Chondrocyte (in vitro differentiated cells): ENCODE measurements at regions not wholly inside any gene's neighbourhood (a gene's known extent, or its start where the extent isn't known, plus 50 kb on each side); places are given as distances from the start of the nearest gene placed in this dataset.
"Not testable (repeated sequence)": the region's sequence is repeated elsewhere in the genome, so short reads cannot be mapped to it uniquely, and the experiment has no call there.

Source experiments
- DNase-seq: peaks from one replicate; pipeline ENCODE4 v3.0.0; 2021; ENCODE audit warnings: mixed read lengths, low spot score
- H3K27ac Mint-ChIP-seq: one replicate; pipeline ENCODE4 v1.8.0; 2021; ENCODE audit warnings: mild to moderate bottlenecking, moderate library complexity, mixed read lengths; ENCODE audit not compliant: unreplicated experiment
- H3K27me3 Mint-ChIP-seq: 2 replicates; pipeline ENCODE4 v1.8.0; 2021; ENCODE audit warnings: low read depth, mixed read lengths
- H3K36me3 Mint-ChIP-seq: 2 replicates; pipeline ENCODE4 v1.8.0; 2021; ENCODE audit warnings: low read depth, mixed read lengths
- H3K4me1 Mint-ChIP-seq: 2 replicates; pipeline ENCODE4 v1.8.0; 2021; ENCODE audit warnings: low read depth, mild to moderate bottlenecking, mixed read lengths
- H3K4me3 Mint-ChIP-seq: one replicate; pipeline ENCODE4 v1.8.0; 2021; ENCODE audit warnings: mild to moderate bottlenecking, moderate library complexity, mixed read lengths; ENCODE audit not compliant: unreplicated experiment
- H3K9me3 Mint-ChIP-seq: 2 replicates; pipeline ENCODE4 v1.8.0; 2021; ENCODE audit warnings: low read depth, mixed read lengths

GRCh38 chr2:91658336-91658735, 2966.9 kb downstream of the RPIA start:
- not testable (repeated sequence) for DNase-seq, H3K27me3 Mint-ChIP-seq, H3K4me1 Mint-ChIP-seq, H3K36me3 Mint-ChIP-seq, H3K27ac Mint-ChIP-seq, H3K9me3 Mint-ChIP-seq, H3K4me3 Mint-ChIP-seq

- H3K27ac Mint-ChIP-seq, DNase-seq, H3K36me3 Mint-ChIP-seq, H3K4me1 Mint-ChIP-seq, H3K27me3 Mint-ChIP-seq, H3K9me3 Mint-ChIP-seq: not testable (repeated sequence)
- H3K4me3 Mint-ChIP-seq = peak overlapping the region; percentile 74
These were observed 2967.9 kb downstream of the RPIA start for GRCh38 chr2:91659189-91659916.

- not testable (repeated sequence) for H3K4me1 Mint-ChIP-seq, DNase-seq, H3K36me3 Mint-ChIP-seq, H3K9me3 Mint-ChIP-seq, H3K27me3 Mint-ChIP-seq
- Mint-ChIP-seq H3K4me3 (peak overlapping the region; percentile 74), H3K27ac (peak overlapping the region; percentile 27)
These were observed 2968.4 kb downstream of the RPIA start for GRCh38 chr2:91659917-91660275.

GRCh38 chr2:91667341-91667740, 2975.9 kb downstream of the RPIA start:
- DNase-seq, H3K9me3 Mint-ChIP-seq, H3K4me1 Mint-ChIP-seq: not testable (repeated sequence)

GRCh38 chr2:91685541-91685940, 2994.1 kb downstream of the RPIA start:
- H3K4me1 Mint-ChIP-seq, H3K27ac Mint-ChIP-seq, H3K27me3 Mint-ChIP-seq, H3K36me3 Mint-ChIP-seq, H3K9me3 Mint-ChIP-seq, H3K4me3 Mint-ChIP-seq: not testable (repeated sequence)
- peak; percentile 59 for DNase-seq

More at GRCh38 chr2:91667341-91667740, 2975.9 kb downstream of the RPIA start:
- not testable (repeated sequence) for H3K4me3 Mint-ChIP-seq, H3K27ac Mint-ChIP-seq, H3K36me3 Mint-ChIP-seq, H3K27me3 Mint-ChIP-seq

- not testable (repeated sequence) for H3K9me3 Mint-ChIP-seq, DNase-seq, H3K4me3 Mint-ChIP-seq, H3K27ac Mint-ChIP-seq, H3K4me1 Mint-ChIP-seq, H3K27me3 Mint-ChIP-seq, H3K36me3 Mint-ChIP-seq
These were observed 2994.6 kb downstream of the RPIA start for GRCh38 chr2:91686046-91686445.
